Stomach (tissue), 4 donors: ENCODE measurements at regions not wholly inside any gene's neighbourhood (a gene's known extent, or its start where the extent isn't known, plus 50 kb on each side); places are given as distances from the start of the nearest gene placed in this dataset.

ENCODE experiments used
- CTCF ChIP-seq, 7 experiments: fragments of 450-650 bp in 4 of 7; fragments of 200-600 bp in 3 of 7; sonication (generic) in 3 of 7; IDR thresholded peaks; one replicate each; pipeline ENCODE4 v1.5.1; 2016 to 2019; ENCODE audit warnings: antibody characterized with exemption in 7 of 7, control low read depth in 2 of 7, mild to moderate bottlenecking in 1 of 7
- EP300 ChIP-seq: sonication (generic); formaldehyde crosslinking; IDR thresholded peaks from one replicate; pipeline ENCODE4 v1.6.1; 2017; ENCODE audit warnings: antibody characterized with exemption
- POLR2A ChIP-seq, 4 donors: fragments of 450-650 bp; IDR thresholded peaks; one replicate each; pipeline ENCODE4 v1.6.1; 2016; ENCODE audit warnings: antibody characterized with exemption in 4 of 4, control low read depth in 2 of 4, mild to moderate bottlenecking in 1 of 4, moderate library complexity in 1 of 4

- TF ChIP-seq CTCF (IDR thresholded peaks at IDR 0.05): no peak
- TF ChIP-seq EP300: no peak
- no peak for TF ChIP-seq POLR2A (IDR thresholded peaks at IDR 0.05)
Measured at GRCh38 chr2:209344349-209344748, 79.5 kb upstream of the MAP2 start.
